Subcutaneous abdominal adipose tissue (tissue), 5 donors: ENCODE measurements at regions not wholly inside any gene's neighbourhood (a gene's known extent, or its start where the extent isn't known, plus 50 kb on each side); places are given as distances from the start of the nearest gene placed in this dataset.
"Not testable (repeated sequence)": the region's sequence is repeated elsewhere in the genome, so short reads cannot be mapped to it uniquely, and the experiment has no call there.

ENCODE experiments used
- H3K27ac ChIP-seq: one replicate; pipeline ENCODE4 v1.7.0; 2013; ENCODE audit warnings: low read depth, mild to moderate bottlenecking, inconsistent platforms, low read length, moderate library complexity
- H3K27me3 ChIP-seq, 5 donors: one replicate each; pipeline ENCODE4 v1.7.0; 2013; ENCODE audit warnings: low read length in 5 of 5, inconsistent platforms in 1 of 5; ENCODE audit not compliant: control insufficient read depth in 5 of 5, insufficient read depth in 4 of 5
- H3K36me3 ChIP-seq, 5 donors: one replicate each; pipeline ENCODE4 v1.7.0; 2013; ENCODE audit warnings: low read length in 5 of 5; ENCODE audit not compliant: control insufficient read depth in 5 of 5, insufficient read depth in 5 of 5
- H3K4me1 ChIP-seq, 5 donors: one replicate each; pipeline ENCODE4 v1.7.0; 2013; ENCODE audit warnings: low read length in 5 of 5, mild to moderate bottlenecking in 3 of 5, moderate library complexity in 1 of 5; ENCODE audit not compliant: control insufficient read depth in 5 of 5, insufficient read depth in 5 of 5
- H3K4me3 ChIP-seq, 5 donors: one replicate each; pipeline ENCODE4 v1.7.0; 2013; ENCODE audit warnings: low read length in 5 of 5, low read depth in 1 of 5
- H3K9ac ChIP-seq, 5 donors: one replicate each; pipeline ENCODE4 v1.7.0; 2013; ENCODE audit warnings: low read length in 5 of 5, mild to moderate bottlenecking in 4 of 5, moderate library complexity in 3 of 5
- H3K9me3 ChIP-seq, 5 donors: one replicate each; pipeline ENCODE4 v1.7.0; 2013; ENCODE audit warnings: low read length in 5 of 5; ENCODE audit not compliant: control insufficient read depth in 5 of 5
- donor health status: healthy.
- donor health status: healthy.
- donor health status: healthy.
- donor health status: healthy.
- donor health status: healthy.

- no peaks in the 10 kb centered on the region for H3K9me3 ChIP-seq
- no peaks in the 10 kb centered on the region for H3K36me3 ChIP-seq
- H3K4me1 ChIP-seq: peaks cover 0 to 7% (median 0%) of the 10 kb centered on the region in 5 donors
- no peak overlapping the region for H3K27ac ChIP-seq
- no peak overlapping the region for H3K4me3 ChIP-seq
- peaks cover 0 to 5% (median 0%) of the 10 kb centered on the region in 5 donors for H3K27me3 ChIP-seq
- H3K9ac ChIP-seq: no peak overlapping the region
Measured at GRCh38 chr15:81777546-81777945, 268.3 kb downstream of the MEX3B start.

GRCh38 chr15:81776976-81777375 is 268.8 kb downstream of the MEX3B start:
- Histone ChIP-seq H3K36me3 (no peaks in the 10 kb centered on the region), H3K27ac (no peak overlapping the region), H3K9me3 (no peaks in the 10 kb centered on the region), H3K4me1 (peaks cover 0 to 7% (median 0%) of the 10 kb centered on the region in 5 donors), H3K27me3 (peaks cover 0 to 5% (median 0%) of the 10 kb centered on the region in 5 donors), H3K9ac (no peak overlapping the region), H3K4me3 (no peak overlapping the region)

- H3K9ac ChIP-seq, H3K4me1 ChIP-seq, H3K27me3 ChIP-seq, H3K27ac ChIP-seq, H3K36me3 ChIP-seq, H3K4me3 ChIP-seq, H3K9me3 ChIP-seq: not testable (repeated sequence)
Measured at GRCh38 chr15:81775779-81776178, 270.0 kb downstream of the MEX3B start.

GRCh38 chr15:81774309-81774708 is 271.5 kb downstream of the MEX3B start:
- Histone ChIP-seq H3K27me3 (peaks cover 0 to 5% (median 0%) of the 10 kb centered on the region in 5 donors), H3K36me3 (no peaks in the 10 kb centered on the region), H3K27ac (no peak overlapping the region), H3K4me1 (no peaks in the 10 kb centered on the region), H3K9me3 (no peaks in the 10 kb centered on the region), H3K4me3 (no peak overlapping the region), H3K9ac (no peak overlapping the region)

GRCh38 chr15:81768773-81769172 is 277.0 kb downstream of the MEX3B start:
- Histone ChIP-seq H3K36me3 (no peaks in the 10 kb centered on the region), H3K27me3 (no peaks in the 10 kb centered on the region), H3K4me1 (no peaks in the 10 kb centered on the region), H3K4me3 (no peak overlapping the region), H3K9me3 (no peaks in the 10 kb centered on the region), H3K27ac (no peak overlapping the region), H3K9ac (no peak overlapping the region)

GRCh38 chr15:81766829-81767475 is 278.9 kb downstream of the MEX3B start:
- no peak overlapping the region for H3K4me3 ChIP-seq
- no peaks in the 10 kb centered on the region for H3K4me1 ChIP-seq
- no peak overlapping the region for H3K9ac ChIP-seq
- H3K27ac ChIP-seq: no peak overlapping the region
- no peaks in the 10 kb centered on the region for H3K36me3 ChIP-seq
- H3K9me3 ChIP-seq: no peaks in the 10 kb centered on the region
- H3K27me3 ChIP-seq: no peaks in the 10 kb centered on the region

GRCh38 chr15:81765816-81766215 is 280.0 kb downstream of the MEX3B start:
- H3K4me3 ChIP-seq: no peak overlapping the region

GRCh38 chr15:81763304-81763703 is 282.5 kb downstream of the MEX3B start:
- Histone ChIP-seq H3K27me3 (no peaks in the 10 kb centered on the region), H3K36me3 (no peaks in the 10 kb centered on the region), H3K4me1 (no peaks in the 10 kb centered on the region), H3K4me3 (no peak overlapping the region), H3K9me3 (no peaks in the 10 kb centered on the region), H3K9ac (no peak overlapping the region), H3K27ac (no peak overlapping the region)

More at GRCh38 chr15:81765816-81766215, 280.0 kb downstream of the MEX3B start:
- Histone ChIP-seq H3K36me3 (no peaks in the 10 kb centered on the region), H3K9ac (no peak overlapping the region), H3K9me3 (no peaks in the 10 kb centered on the region), H3K4me1 (no peaks in the 10 kb centered on the region), H3K27ac (no peak overlapping the region), H3K27me3 (no peaks in the 10 kb centered on the region)

GRCh38 chr15:81760686-81761085 is 285.1 kb downstream of the MEX3B start:
- Histone ChIP-seq H3K9me3 (no peaks in the 10 kb centered on the region), H3K27ac (no peak overlapping the region), H3K27me3 (no peaks in the 10 kb centered on the region), H3K4me3 (no peak overlapping the region), H3K4me1 (no peaks in the 10 kb centered on the region), H3K9ac (no peak overlapping the region), H3K36me3 (no peaks in the 10 kb centered on the region)

- no peaks in the 10 kb centered on the region for H3K4me1 ChIP-seq
- H3K27me3 ChIP-seq: no peaks in the 10 kb centered on the region
- no peaks in the 10 kb centered on the region for H3K9me3 ChIP-seq
- H3K9ac ChIP-seq: no peak overlapping the region
- no peaks in the 10 kb centered on the region for H3K36me3 ChIP-seq
- no peak overlapping the region for H3K27ac ChIP-seq
- no peak overlapping the region for H3K4me3 ChIP-seq
Measured at GRCh38 chr15:81758818-81759284, 287.0 kb downstream of the MEX3B start.
